Kidney epithelial cell (primary cell): ENCODE measurements at regions not wholly inside any gene's neighbourhood (a gene's known extent, or its start where the extent isn't known, plus 50 kb on each side); places are given as distances from the start of the nearest gene placed in this dataset.
A peak's percentile ranks its signal among the peaks of the same experiment; 100 is the strongest.

Source experiments
- DNase-seq: peaks from one replicate; pipeline ENCODE4 v3.0.0-alpha.2; 2010; ENCODE audit warnings: low read depth
- H3K27me3 ChIP-seq: 2 replicates; pipeline ENCODE4 v1.6.0; 2011; ENCODE audit warnings: low read length; ENCODE audit not compliant: control insufficient read depth, insufficient read depth
- H3K36me3 ChIP-seq: 2 replicates; pipeline ENCODE4 v1.5.1; 2011; ENCODE audit warnings: low read length; ENCODE audit not compliant: control insufficient read depth, insufficient read depth
- H3K4me3 ChIP-seq: 2 replicates; pipeline ENCODE4 v1.5.1; 2011; ENCODE audit warnings: low read depth, mild to moderate bottlenecking, control low read depth, low read length
- TF ChIP-seq, protein P1 (sequence below): IDR thresholded peaks from 2 replicates; pipeline ENCODE4 v1.5.1; 2011; ENCODE audit warnings: mild to moderate bottlenecking, moderate library complexity, low read length, control low read depth, inconsistent platforms; ENCODE audit not compliant: insufficient read depth, poor library complexity, severe bottlenecking

DNA sequence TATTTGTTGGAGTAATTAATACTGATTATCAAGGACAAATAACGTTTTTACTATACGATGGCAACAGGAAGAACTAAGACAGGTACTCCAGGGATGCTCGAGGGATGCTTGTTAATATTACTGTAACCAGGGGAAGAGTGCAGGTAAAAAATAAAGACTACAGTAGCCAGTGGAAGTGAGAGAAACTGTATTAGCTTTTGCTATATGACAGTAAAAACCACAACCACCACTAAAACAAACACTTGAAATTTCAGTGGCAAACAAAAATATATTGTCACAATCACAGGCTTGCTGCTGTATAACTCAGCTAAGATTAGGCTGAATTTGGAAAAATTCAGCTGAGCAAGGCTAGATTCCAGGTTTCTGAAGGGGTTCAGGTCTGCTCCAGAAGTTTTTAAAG is 812.6 kb upstream of the ADGRL4 start:
- TF ChIP-seq, protein P1, sequence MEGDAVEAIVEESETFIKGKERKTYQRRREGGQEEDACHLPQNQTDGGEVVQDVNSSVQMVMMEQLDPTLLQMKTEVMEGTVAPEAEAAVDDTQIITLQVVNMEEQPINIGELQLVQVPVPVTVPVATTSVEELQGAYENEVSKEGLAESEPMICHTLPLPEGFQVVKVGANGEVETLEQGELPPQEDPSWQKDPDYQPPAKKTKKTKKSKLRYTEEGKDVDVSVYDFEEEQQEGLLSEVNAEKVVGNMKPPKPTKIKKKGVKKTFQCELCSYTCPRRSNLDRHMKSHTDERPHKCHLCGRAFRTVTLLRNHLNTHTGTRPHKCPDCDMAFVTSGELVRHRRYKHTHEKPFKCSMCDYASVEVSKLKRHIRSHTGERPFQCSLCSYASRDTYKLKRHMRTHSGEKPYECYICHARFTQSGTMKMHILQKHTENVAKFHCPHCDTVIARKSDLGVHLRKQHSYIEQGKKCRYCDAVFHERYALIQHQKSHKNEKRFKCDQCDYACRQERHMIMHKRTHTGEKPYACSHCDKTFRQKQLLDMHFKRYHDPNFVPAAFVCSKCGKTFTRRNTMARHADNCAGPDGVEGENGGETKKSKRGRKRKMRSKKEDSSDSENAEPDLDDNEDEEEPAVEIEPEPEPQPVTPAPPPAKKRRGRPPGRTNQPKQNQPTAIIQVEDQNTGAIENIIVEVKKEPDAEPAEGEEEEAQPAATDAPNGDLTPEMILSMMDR: no peak
- Histone ChIP-seq H3K4me3 (no peak overlapping the region), H3K36me3 (no peaks in the 10 kb centered on the region), H3K27me3 (no peaks in the 10 kb centered on the region)
- DNase-seq: no peak

DNA sequence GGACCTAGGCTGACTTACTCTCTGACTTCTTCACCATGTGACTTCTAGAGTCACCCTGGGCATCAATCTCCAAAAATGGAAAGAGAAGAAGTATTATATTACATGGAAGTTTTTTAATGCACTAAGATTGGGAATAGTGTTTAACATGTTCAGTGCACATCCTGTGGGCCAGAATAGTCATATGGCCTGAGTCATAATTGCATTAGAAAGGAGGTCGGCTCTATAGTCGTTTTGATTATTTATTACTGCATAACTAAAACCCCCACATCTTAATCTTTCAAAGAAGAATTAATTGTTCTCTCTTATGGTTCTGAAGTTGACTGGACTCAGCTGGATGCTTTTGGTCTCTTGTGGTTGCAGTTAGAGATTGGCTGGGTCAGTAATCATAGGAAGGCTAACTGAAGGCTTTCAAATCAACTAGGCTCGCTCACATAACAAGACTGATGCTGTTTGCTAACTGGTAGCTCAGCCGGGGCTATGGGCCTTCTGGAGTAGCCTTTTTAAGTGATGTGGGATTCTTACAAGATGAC is 810.6 kb upstream of the ADGRL4 start:
- H3K27me3 ChIP-seq: no peaks in the 10 kb centered on the region
- no peak for DNase-seq
- H3K4me3 ChIP-seq: no peak overlapping the region
- no peaks in the 10 kb centered on the region for H3K36me3 ChIP-seq
- TF ChIP-seq, protein P1: no peak

DNA sequence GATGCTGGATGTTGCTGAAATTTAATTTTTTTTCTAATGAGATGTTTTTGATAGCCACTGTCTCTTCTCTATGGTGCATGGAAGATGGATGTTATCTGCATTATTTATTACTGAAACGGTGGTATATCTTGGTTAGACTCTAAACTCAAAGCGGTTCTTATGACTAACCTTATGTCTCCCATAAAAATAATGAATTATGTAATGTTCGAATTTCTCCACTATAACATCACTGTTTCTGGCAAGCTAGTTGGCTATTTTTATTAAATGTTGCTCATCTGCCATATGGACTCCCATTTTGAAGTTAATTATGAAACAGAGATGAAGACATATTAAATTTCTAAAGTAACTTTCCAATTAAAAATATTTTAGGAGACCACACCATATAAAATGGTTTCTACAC is 808.6 kb upstream of the ADGRL4 start:
- Histone ChIP-seq H3K36me3 (no peaks in the 10 kb centered on the region), H3K4me3 (no peak overlapping the region), H3K27me3 (no peaks in the 10 kb centered on the region)
- TF ChIP-seq, protein P1: no peak
- no peak for DNase-seq

DNA sequence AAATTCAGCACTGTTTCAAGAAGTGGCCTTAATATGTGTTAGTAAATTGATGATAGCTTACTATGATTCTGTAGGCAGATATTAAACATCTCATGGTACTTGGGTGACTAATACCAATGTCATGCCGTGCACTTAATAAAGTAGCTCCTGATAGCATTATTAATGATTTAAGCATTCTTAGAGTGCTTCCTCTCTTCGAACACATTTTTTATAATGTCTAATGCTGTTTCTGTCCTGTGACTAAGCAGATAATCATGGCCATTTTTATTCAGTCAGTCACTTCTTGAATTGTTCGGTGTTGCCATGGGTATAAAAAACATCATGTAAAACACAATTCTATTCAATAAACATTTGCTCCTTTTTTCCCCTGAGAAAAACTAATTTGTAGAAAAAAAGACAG is 804.6 kb upstream of the ADGRL4 start:
- TF ChIP-seq, protein P1: no peak
- DNase-seq: peak; percentile 67
- Histone ChIP-seq H3K4me3 (no peak overlapping the region), H3K36me3 (no peaks in the 10 kb centered on the region), H3K27me3 (no peaks in the 10 kb centered on the region)

DNA sequence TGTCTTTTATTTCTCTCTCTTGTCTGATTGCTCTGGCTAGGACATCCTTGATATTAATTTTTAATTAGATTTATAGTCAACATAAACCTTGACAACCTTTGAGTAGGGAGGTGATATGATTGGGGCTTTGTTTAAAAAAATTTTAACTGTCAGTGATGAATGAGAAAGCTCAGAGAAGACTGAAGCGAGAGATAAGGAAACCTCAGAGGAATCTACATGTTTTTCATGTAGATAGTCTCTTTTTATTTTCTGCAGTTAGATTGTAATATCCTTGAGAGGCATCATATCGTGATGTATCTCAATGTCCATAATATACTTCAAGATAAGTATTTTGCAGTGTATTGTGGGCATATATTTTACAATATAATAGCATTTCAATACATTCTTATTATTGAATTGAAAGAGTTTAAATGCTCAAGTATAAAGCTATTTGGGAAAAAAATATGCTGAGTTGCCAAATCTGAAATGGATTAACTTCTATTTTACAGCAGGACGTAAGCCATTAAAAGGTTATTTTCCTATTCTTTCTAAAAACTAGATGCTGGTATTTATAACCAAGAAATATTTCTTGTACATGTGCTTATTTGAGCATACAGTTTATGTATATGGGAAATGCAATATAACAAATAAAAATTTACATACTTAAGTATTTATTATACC is 802.4 kb upstream of the ADGRL4 start:
- H3K36me3 ChIP-seq: no peaks in the 10 kb centered on the region
- H3K27me3 ChIP-seq: no peaks in the 10 kb centered on the region
- no peak for DNase-seq
- TF ChIP-seq, protein P1: no peak
- H3K4me3 ChIP-seq: no peak overlapping the region

DNA sequence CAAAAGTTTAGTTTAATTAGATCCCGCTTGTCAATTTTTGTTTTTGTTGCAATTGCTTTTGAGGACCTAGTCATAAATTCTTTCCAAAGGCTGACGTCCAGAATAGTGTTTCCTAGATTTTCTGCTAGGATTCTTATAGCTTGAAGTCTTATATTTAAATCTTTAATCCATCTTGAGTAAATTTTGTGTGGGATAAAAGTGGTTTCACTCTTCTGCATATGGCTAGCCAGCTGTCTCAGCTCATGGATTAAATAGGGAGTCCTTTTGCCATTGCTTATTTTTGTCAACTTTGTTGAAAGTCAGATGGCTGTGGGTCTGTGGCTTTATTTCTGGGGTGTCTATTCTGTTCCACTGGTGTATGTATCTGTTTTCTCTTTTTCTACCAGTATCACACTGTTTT is 801.3 kb upstream of the ADGRL4 start:
- H3K27me3 ChIP-seq: no peaks in the 10 kb centered on the region
- H3K4me3 ChIP-seq: no peak overlapping the region
- H3K36me3 ChIP-seq: no peaks in the 10 kb centered on the region
- TF ChIP-seq, protein P1: no peak
- no peak for DNase-seq
